ENCODE measurements at regions not wholly inside any gene's neighbourhood (a gene's known extent, or its start where the extent isn't known, plus 50 kb on each side); places are given as distances from the start of the nearest gene placed in this dataset.

DNA sequence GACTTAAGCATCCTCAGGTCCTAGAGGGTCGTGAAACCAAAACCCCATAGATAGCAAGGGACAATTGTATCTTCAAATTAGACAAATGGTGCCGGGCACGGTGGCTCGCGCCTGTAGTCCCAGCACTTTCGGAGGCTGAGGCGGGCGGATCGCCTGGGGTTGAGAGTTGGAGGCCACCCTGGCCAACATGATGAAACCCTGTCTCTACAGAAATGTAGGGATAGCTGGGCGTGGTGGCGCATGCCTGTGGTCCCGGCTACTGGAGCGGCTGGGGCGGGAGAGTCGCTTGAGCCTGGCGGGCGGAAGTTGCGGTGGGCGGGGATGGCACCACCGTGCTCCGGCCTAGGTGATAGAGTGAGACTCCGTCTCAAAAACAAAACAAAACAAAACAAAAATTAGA is 780.6 kb downstream of the BRINP3 start:
- POLR2A ChIA-PET, result no interaction called here
- ATAC-seq (no peak), FAIRE-seq (no peak), DNase-seq (ENCODE audit: low read depth in 1 of 2, low spot score in 1 of 2) (no peak)
- CTCF ChIA-PET, result interaction anchor here (1.1 kb wide), 1 partner anchor 19 kb away, joined by 3 read pairs; no protein-coding TSS in a partner anchor
- H3K4me1 ChIP-seq, result no peaks in the 10 kb centered on the region
- no peak overlapping the region for H3K27ac ChIP-seq
- TF ChIP-seq HEYL (CRISPR knock-in tag; IDR thresholded peaks at IDR 0.05) (no peak), CHD2 (IDR thresholded peaks at IDR 0.05; ENCODE audit: low read length, partially characterized antibody) (no peak), MYC (IDR thresholded peaks at IDR 0.05; ENCODE audit: borderline replicate concordance, low read length) (no peak), NR3C1 (IDR thresholded peaks at IDR 0.05) (no peak), SREBF2 (IDR thresholded peaks at IDR 0.05) (no peak), TFCP2L1 (CRISPR knock-in tag; IDR thresholded peaks at IDR 0.05) (no peak)
- H3K4me2 ChIP-seq, result no peak overlapping the region
- WGBS (ENCODE audit: missing lambda C conversion rate), result 95% methylated on average over 22 of the region's 22 CpGs
- no peaks in the 10 kb centered on the region for H3K9me3 ChIP-seq
- no peak overlapping the region for H3K4me3 ChIP-seq

DNA sequence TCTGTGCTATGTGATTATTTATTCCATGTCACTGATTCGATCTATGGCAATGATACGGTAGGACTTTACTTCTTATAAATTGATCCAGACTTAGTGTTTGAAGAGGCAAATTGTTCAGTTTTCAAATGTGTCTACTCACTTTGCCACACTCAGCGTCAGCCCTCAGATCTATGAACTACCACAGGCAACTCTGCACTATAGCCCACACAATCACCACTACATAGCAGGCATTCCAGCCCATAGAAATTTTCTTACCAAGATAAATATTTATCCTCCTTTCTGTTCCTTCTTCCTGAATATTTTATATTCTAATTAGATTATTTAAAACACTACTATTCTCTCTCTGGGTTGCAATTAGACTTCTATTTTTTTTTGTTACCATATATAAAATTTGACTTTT is 776.1 kb downstream of the BRINP3 start:
- Histone ChIP-seq H3K4me1 (no peaks in the 10 kb centered on the region), H3K4me2 (no peak overlapping the region), H3K9me3 (no peaks in the 10 kb centered on the region), H3K4me3 (no peak overlapping the region), H3K27ac (no peak overlapping the region)
- no peak for TF ChIP-seq HOXA7 (CRISPR knock-in tag; IDR thresholded peaks at IDR 0.05)
- no peak for TF ChIP-seq ESRRA (IDR thresholded peaks at IDR 0.05; ENCODE audit: borderline replicate concordance, low read length)
- TF ChIP-seq NR3C1 (IDR thresholded peaks at IDR 0.05), result no peak
- TF ChIP-seq JUN (IDR thresholded peaks at IDR 0.05), result no peak
- TF ChIP-seq MYC (IDR thresholded peaks at IDR 0.05; ENCODE audit: borderline replicate concordance, low read length), result no peak
- no peak for TF ChIP-seq TP53 (CRISPR knock-in tag; IDR thresholded peaks at IDR 0.05)
- TF ChIP-seq, protein P1, sequence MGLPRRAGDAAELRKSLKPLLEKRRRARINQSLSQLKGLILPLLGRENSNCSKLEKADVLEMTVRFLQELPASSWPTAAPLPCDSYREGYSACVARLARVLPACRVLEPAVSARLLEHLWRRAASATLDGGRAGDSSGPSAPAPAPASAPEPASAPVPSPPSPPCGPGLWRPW (IDR thresholded peaks at IDR 0.05), result no peak
- TF ChIP-seq, protein P2, sequence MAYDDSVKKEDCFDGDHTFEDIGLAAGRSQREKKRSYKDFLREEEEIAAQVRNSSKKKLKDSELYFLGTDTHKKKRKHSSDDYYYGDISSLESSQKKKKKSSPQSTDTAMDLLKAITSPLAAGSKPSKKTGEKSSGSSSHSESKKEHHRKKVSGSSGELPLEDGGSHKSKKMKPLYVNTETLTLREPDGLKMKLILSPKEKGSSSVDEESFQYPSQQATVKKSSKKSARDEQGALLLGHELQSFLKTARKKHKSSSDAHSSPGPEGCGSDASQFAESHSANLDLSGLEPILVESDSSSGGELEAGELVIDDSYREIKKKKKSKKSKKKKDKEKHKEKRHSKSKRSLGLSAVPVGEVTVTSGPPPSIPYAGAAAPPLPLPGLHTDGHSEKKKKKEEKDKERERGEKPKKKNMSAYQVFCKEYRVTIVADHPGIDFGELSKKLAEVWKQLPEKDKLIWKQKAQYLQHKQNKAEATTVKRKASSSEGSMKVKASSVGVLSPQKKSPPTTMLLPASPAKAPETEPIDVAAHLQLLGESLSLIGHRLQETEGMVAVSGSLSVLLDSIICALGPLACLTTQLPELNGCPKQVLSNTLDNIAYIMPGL (CRISPR knock-in tag; IDR thresholded peaks at IDR 0.05; ENCODE audit: borderline replicate concordance), result no peak
- TF ChIP-seq CBX8 (IDR thresholded peaks at IDR 0.05), result no peak
- no peak for TF ChIP-seq EP300 (IDR thresholded peaks at IDR 0.05)
- no peak for TF ChIP-seq JUNB (IDR thresholded peaks at IDR 0.05)
- TF ChIP-seq, protein P3, sequence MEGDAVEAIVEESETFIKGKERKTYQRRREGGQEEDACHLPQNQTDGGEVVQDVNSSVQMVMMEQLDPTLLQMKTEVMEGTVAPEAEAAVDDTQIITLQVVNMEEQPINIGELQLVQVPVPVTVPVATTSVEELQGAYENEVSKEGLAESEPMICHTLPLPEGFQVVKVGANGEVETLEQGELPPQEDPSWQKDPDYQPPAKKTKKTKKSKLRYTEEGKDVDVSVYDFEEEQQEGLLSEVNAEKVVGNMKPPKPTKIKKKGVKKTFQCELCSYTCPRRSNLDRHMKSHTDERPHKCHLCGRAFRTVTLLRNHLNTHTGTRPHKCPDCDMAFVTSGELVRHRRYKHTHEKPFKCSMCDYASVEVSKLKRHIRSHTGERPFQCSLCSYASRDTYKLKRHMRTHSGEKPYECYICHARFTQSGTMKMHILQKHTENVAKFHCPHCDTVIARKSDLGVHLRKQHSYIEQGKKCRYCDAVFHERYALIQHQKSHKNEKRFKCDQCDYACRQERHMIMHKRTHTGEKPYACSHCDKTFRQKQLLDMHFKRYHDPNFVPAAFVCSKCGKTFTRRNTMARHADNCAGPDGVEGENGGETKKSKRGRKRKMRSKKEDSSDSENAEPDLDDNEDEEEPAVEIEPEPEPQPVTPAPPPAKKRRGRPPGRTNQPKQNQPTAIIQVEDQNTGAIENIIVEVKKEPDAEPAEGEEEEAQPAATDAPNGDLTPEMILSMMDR (IDR thresholded peaks at IDR 0.05), result no peak
- TF ChIP-seq SMC3 (IDR thresholded peaks at IDR 0.05), result no peak
- TF ChIP-seq RFX5 (IDR thresholded peaks at IDR 0.05), result no peak
- TF ChIP-seq ZNF302 (CRISPR knock-in tag; IDR thresholded peaks at IDR 0.05), result no peak
- no peak for TF ChIP-seq HDAC2 (IDR thresholded peaks at IDR 0.05)
- no peak for TF ChIP-seq BHLHE40 (IDR thresholded peaks at IDR 0.05; ENCODE audit: low read depth, low read length)
- TF ChIP-seq CHD4 (IDR thresholded peaks at IDR 0.05; ENCODE audit: borderline replicate concordance), result no peak
- ChIA-PET CTCF (no interaction called here), POLR2A (no interaction called here)
- ATAC-seq (no peak), DNase-seq (ENCODE audit: low read depth in 1 of 2, low spot score in 1 of 2) (no peak), FAIRE-seq (no peak)
- 82% methylated on average over 3 of the region's 3 CpGs for WGBS (ENCODE audit: missing lambda C conversion rate)

DNA sequence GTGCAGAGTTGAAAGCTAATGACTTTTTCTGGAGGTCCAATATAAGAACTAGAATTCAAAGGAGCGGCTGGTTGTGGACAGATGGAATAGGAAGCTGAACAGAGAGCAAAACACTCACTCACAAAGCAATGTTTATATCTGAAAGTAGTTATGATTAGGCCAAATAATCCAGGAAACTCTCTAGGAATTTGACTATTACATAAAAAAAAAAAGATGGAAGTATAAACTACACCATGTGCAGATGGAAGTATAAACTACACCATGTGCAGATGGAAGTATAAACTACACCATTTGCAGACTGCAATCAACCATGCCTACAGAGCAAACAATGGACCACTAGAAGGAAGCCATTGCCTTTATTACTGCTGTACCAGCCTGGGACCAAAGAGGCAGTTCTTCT is 771.1 kb downstream of the BRINP3 start:
- CTCF ChIA-PET, result no interaction called here
- DNase-seq (ENCODE audit: low read depth in 1 of 2, low spot score in 1 of 2), result no peak
- ATAC-seq, result no peak

More for the DNA sequence above, 771.1 kb downstream of the BRINP3 start:
- no peak overlapping the region for H3K4me3 ChIP-seq
- POLR2A ChIA-PET, result no interaction called here
- no peaks in the 10 kb centered on the region for H3K9me3 ChIP-seq
- WGBS (ENCODE audit: missing lambda C conversion rate), result 83% methylated on average over 1 of the region's 1 CpG
- TF ChIP-seq EP300 (IDR thresholded peaks at IDR 0.05), result no peak
- no peak for TF ChIP-seq FOSL2 (IDR thresholded peaks at IDR 0.05)
- no peak for TF ChIP-seq FOSL2 (CRISPR knock-in tag; IDR thresholded peaks at IDR 0.05)
- TF ChIP-seq CHD2 (IDR thresholded peaks at IDR 0.05; ENCODE audit: low read length, partially characterized antibody), result no peak
- TF ChIP-seq ZNF302 (CRISPR knock-in tag; IDR thresholded peaks at IDR 0.05), result no peak
- TF ChIP-seq ESRRA (IDR thresholded peaks at IDR 0.05; ENCODE audit: borderline replicate concordance, low read length), result no peak
- no peak for TF ChIP-seq JUNB (IDR thresholded peaks at IDR 0.05)
- TF ChIP-seq ZC3H11A (IDR thresholded peaks at IDR 0.05), result no peak
- no peak for TF ChIP-seq EHMT2 (IDR thresholded peaks at IDR 0.05; ENCODE audit: low read depth)
- no peak for TF ChIP-seq BHLHE40 (IDR thresholded peaks at IDR 0.05; ENCODE audit: low read depth, low read length)
- TF ChIP-seq, protein P2 (CRISPR knock-in tag; IDR thresholded peaks at IDR 0.05; ENCODE audit: borderline replicate concordance), result no peak
- no peak for TF ChIP-seq HEYL (CRISPR knock-in tag; IDR thresholded peaks at IDR 0.05)
- no peak overlapping the region for H3K4me2 ChIP-seq
- FAIRE-seq, result no peak
- no peak overlapping the region for H3K27ac ChIP-seq
- no peaks in the 10 kb centered on the region for H3K4me1 ChIP-seq

All from A549 (cell line).